NCI-H69 (cell line): ENCODE measurements at regions not wholly inside any gene's neighbourhood (a gene's known extent, or its start where the extent isn't known, plus 50 kb on each side); places are given as distances from the start of the nearest gene placed in this dataset.
A peak's percentile ranks its signal among the peaks of the same experiment; 100 is the strongest.
"Not testable (repeated sequence)": the region's sequence is repeated elsewhere in the genome, so short reads cannot be mapped to it uniquely, and the experiment has no call there.

ENCODE experiments used
- DNase-seq: peaks from one replicate; lab custom pipeline; 2025; lab: John Stamatoyannopoulos, UW

- DNase-seq = no peak
Observed at GRCh38 chr4:12701384-12701783, 782.8 kb downstream of the RAB28 start.

DNA sequence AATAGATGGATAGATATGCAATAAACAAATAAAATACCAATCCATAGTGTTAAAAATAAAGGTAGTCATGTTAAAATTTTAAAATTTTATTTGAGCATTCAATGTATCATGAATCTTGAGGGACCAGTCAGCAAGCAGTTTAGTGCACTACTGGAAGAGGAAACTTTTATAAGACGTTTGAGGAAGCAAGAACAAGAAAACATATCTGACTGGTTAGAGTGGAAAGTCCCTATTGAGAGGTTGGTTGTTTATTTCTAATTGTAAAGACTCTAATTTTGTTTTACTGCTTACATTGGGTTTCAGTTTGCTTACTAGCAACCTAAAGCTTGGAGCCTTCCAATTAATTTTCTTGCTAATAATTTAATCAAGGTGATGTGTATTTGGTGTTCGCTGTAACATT, 786.2 kb downstream of the RAB28 start:
- no peak for DNase-seq

- DNase-seq = no peak
Observed at GRCh38 chr4:12692815-12693214, 791.3 kb downstream of the RAB28 start.

DNA sequence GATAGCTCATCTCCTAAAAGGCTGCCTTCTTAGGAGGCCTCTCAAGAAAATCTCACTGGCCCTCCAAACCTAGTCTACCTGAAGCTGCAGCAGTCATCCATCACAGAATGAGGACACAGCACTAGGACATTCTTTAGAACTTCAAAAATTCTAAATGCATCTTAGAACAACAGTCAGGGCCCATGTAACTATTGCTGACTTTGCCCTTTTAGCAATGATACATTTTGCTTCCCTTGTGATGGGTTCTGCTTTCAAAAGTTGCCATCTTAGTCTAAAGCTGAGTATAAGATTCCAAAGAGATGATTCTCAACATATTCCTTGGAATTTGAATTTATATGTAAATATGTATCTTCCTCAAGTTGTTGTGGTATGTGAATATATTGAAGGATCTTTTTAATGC, 793.0 kb downstream of the RAB28 start:
- DNase-seq = no peak

DNA sequence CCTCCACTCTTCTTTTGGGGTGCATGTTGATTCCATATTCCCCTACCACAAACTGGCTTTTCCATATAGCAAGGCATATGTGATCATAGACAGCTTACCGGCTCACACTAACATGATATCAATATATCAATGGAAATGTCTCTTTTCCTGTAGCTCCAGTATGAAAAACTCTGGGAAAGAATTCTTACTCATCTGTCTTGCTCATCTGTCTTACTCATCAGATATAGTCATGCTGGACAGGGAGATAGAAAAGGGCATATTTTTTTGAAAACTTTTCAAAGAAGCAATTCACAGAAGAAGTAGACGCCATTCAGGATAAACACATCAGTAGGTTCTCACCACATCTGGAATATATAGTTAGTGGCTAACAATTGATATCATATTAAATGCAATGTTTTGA, 794.7 kb downstream of the RAB28 start:
- no peak for DNase-seq

GRCh38 chr4:12679217-12679616, 804.9 kb downstream of the RAB28 start:
- DNase-seq = peak; percentile 19

GRCh38 chr4:12674184-12674583, 810.0 kb downstream of the RAB28 start:
- no peak for DNase-seq

- no peak for DNase-seq
Observed at GRCh38 chr4:12672303-12672702, 811.8 kb downstream of the RAB28 start.

- no peak for DNase-seq
Observed at GRCh38 chr4:12658146-12658545, 826.0 kb downstream of the RAB28 start.

DNA sequence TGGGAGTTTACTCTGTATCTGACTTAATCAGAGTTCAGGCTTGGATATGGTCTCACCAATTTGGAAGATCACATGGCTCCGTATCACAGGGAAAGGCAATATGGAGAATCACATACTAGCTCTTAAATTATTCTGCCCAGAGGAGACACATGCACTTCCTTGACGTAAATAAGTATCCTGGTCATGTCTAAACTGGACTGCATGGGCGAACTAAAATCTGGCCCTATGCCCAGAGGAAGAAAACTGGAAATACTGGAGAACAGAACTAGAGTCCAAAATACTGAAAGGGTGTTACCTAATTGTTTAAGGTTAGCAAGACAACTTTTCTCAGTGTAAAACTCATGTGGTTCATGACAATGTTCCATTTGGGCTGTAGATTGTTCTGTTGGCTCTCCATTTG, 832.3 kb downstream of the RAB28 start:
- no peak for DNase-seq

GRCh38 chr4:12645732-12646131, 838.4 kb downstream of the RAB28 start:
- no peak for DNase-seq

GRCh38 chr4:12644261-12644660, 839.9 kb downstream of the RAB28 start:
- DNase-seq = no peak

- DNase-seq = no peak
Observed at GRCh38 chr4:12636191-12636590, 847.9 kb downstream of the RAB28 start.

DNA sequence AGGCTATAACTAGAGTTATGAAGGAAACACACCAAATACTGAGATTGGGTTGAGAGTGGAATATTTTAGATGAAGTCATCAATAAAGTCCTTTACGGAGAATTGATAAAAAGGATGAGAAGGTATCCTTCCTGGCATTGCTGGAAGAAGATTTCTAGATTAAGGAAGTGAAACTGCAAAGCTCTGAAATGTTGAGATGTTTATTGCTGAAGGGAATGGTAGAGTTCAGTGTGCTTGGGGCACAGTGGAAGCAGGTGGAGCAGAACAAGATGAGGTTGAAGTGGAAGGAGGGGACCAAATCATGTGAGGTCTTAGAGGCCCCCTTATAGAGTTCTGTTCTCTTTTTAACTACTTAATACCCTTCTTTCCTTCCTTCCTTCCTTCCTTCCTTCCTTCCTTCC, 848.5 kb downstream of the RAB28 start:
- DNase-seq = no peak

GRCh38 chr4:12633053-12633651, 851.0 kb downstream of the RAB28 start:
- DNase-seq = peak; percentile 66

GRCh38 chr4:12615822-12616221, 868.3 kb downstream of the RAB28 start:
- DNase-seq = no peak

DNA sequence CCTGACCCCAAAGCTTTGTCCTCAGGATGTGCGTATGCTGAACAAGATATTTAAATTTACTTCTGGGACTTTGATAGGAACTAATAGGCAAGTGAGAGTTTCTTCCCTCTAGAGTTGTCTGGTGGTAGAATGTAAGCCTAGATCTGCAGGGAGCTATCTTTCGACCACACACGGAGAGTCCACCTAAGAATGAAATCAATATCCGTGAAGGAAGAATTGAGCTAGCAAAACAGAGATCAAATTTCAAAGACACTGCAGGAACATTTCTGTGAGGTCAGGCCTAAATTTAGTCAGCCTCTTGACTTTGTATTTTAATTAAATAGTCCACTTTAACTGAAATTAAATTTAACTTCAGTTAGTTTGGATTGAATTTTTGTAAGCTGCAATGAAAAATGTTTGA, 871.3 kb downstream of the RAB28 start:
- no peak for DNase-seq

DNA sequence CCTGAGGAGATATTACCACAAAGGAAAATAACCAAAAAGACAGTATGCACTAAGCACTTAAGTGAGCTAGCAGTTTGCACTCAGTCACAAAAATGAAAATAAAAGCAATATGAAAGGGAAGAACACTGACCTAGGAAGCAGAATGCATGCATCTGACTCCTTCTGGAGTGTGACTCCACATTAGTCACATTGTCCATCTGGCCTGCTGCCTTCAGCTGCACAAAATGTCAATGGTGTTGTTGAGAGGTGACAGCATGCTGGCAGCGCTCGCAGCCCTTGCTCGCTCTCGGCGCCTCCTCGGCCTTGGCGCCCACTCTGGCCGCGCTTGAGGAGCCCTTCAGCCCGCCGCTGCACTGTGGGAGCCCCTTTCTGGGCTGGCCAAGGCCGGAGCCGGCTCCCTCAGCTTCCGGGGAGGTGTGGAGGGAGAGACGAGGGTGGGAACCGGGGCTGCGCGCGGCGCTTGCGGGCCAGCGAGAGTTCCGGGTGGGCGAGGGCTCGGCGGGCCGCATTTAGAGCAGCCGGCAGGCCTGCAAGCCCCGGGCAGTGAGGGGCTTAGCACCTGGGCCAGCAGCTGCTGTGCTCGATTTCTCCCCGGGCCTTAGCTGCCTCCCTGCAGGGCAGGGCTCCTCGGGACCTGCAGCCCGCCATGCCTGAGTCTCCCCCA, 874.8 kb downstream of the RAB28 start:
- not testable (repeated sequence) for DNase-seq

DNA sequence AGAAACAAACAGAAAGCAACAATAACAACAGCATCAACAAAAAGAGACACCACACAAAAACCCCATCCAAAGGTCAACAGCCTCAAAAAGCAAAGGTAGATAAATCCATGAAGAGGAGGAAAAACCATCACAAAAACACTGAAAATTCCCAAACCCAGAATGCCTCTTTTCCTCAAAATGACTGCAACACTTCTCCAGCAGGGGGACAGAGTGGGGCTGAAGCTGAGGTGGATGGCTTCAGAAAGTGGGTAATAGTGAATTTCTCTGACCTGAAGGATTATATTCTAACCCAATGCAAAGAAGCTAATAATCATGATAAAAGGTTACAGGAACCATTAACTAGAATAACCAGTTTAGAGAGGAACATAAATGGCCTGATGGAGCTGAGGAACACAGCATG, 888.2 kb downstream of the RAB28 start:
- DNase-seq = no peak

- DNase-seq = no peak
Observed at GRCh38 chr4:12595489-12595888, 888.7 kb downstream of the RAB28 start.

- DNase-seq = no peak
Observed at GRCh38 chr4:12588582-12588981, 895.6 kb downstream of the RAB28 start.

DNA sequence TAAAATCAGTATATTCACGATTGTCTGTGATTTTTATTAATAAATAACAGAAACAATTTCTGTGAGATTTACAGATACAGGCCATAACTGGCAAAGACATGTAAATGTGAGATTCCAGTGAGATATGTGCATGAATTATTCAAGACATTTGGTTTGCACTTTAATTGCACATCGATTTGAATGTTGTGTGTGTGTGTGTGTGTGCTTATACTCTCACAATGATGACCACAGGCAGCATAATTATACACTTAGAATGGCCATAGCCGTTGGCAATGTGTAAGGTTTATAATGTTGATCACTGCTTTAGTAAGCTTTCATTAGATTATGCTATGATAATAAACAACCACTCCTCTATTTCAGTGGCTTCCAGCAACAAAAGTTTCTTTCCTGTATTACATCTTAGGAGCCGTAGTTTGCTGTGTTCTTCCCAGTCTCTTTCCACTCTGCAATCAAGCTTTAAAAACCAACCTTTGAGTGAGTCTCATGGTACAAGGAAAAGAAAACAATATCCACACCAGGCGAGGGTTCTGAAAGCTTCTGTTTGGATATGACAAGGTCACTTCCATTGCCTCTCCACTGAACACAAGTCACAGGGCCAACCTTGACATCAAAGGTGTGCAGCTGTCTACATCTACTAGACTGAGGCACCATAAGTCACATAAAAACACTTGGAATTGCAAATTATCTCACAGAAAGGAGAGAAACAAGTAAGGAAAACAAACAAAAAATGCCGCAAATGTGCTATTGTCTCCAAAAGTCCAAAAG, 897.7 kb downstream of the RAB28 start:
- no peak for DNase-seq

DNA sequence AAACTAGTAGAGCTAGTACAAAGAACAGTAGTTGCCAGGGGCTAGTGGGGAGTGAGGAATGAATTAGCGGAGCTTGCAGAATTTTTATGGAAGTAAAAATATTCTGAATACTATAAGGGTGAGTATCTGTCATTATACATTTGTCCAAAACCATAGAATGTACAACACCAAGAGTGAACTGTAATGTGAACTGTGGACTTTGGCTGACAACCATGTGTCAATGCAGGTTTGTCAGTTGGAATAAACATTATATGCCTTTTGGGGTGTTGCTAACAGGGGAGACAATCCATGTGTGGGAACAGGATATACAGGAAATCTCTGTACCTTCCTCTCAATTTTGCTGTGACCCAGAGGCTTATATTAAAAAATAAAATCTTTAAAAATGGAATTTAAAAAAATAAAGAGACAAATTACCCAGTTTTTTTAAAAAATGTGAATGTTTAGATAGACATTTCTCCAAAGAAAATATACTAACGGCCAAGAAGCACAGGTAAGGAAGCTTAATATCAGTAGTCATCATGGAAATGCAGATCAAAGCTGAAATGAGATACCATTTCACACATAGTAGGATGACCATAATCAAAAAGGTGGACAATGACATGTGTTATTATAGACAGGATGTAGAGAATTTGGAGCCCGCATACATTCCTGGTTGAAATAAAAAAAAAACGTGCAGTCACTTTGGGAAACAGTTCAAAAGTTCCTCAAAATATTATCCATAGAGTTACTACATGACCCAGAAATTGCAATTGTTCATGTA, 899.8 kb downstream of the RAB28 start:
- no peak for DNase-seq
